HL-60/S4 treated with phorbol 12-myristate 13-acetate at 8.2 ng/mL for 4 days and 3 days (cell line): ENCODE measurements at regions not wholly inside any gene's neighbourhood (a gene's known extent, or its start where the extent isn't known, plus 50 kb on each side); places are given as distances from the start of the nearest gene placed in this dataset.

Source experiments
- in situ Hi-C: fragments of 300-500 bp; cut with MboI; formaldehyde crosslinking; loops from 2 replicates; pipeline ENCODE4 v1.15.0; 2022; ENCODE audit warnings: low sequenced_read_pairs

DNA sequence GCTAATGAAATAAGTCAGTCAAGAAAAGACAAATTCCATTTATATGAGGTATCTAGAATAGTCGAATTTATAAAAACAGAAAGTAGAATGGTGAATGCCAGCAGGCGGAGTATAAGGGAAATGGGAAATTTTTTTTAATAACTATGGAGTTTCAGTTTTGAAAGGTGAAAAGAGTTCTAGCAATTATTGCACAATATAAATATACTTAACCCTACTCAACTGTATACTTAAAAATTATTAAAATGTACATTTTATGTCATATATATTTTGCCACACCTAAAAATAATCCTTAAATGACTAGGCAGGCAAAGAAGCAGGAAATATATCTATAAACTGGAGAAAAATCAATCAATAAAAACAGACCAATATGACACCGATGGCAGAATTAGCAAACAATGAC is 196.5 kb upstream of the UBASH3B start:
- in situ Hi-C loops, result no loop called here

DNA sequence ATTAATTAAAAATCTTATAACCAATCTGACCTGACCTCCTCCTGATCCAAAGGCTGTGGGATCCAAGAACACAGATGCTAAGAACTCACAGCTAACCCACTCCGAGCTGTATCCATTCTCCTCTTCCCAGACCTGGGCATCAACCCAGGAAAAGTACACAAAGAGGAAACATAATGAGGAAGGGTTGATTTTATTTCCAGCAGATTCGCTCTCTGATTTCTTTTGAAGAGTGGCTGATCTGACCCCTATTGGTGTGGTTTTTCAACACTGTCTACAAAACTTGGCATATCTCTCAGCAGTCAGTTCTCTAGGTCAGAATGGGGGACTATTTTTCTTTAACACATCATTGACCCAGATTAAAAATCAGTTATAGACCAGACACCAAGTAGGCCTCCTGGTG is 201.9 kb upstream of the UBASH3B start:
- in situ Hi-C loops, result no loop called here

GRCh38 chr11:122451911-122452310 is 203.6 kb upstream of the UBASH3B start:
- in situ Hi-C loops, result no loop called here

GRCh38 chr11:122441666-122442035 is 213.9 kb upstream of the UBASH3B start:
- in situ Hi-C loops, result no loop called here

GRCh38 chr11:122440811-122441665 is 214.5 kb upstream of the UBASH3B start:
- in situ Hi-C loops, result no loop called here

DNA sequence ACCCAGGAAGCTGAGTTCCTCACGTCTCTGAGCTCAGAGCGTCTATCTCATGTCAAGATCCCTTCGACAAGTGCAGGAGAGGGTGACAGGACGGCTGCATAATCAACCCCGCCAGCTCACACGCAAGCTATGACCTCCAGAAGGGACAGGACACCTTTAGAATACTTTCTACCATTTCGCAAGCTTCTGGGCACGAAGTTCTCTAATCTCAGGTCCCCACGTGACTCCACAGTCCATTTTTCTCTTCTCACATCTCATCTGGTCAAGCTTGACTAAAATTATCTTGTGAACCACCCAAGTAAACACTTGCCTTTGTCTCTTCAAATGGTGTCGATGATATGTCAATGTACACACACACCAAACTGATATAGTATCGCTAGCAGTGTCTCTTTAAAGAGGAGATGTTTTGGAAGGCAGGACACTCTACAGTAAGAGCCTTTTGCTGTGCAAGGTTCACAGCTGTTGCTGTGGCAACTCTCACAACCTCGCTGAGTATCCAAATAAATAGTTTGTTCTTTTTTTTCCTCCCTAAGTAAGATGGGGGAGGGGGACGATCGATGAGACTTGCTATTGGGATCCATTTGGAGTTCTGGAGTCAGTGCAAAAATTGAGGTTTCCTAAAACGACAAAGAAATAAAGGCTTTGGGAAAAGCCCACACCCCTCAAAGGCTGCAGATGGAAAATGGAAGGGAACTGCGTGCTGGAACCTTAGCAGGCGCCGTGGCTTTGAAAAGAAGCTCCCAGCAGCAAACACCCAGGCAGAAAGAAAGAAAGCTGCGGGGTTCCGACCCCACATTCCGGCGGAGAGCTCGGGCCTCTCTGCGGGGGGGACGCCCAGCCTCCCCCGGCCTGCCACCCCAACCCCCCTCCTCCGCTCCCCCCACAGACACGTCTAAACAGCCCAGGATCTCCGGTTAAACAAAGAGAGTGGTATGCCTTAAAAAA is 215.4 kb upstream of the UBASH3B start:
- in situ Hi-C loops, result no loop called here

GRCh38 chr11:122436188-122436555 is 219.3 kb upstream of the UBASH3B start:
- in situ Hi-C loops, result no loop called here

DNA sequence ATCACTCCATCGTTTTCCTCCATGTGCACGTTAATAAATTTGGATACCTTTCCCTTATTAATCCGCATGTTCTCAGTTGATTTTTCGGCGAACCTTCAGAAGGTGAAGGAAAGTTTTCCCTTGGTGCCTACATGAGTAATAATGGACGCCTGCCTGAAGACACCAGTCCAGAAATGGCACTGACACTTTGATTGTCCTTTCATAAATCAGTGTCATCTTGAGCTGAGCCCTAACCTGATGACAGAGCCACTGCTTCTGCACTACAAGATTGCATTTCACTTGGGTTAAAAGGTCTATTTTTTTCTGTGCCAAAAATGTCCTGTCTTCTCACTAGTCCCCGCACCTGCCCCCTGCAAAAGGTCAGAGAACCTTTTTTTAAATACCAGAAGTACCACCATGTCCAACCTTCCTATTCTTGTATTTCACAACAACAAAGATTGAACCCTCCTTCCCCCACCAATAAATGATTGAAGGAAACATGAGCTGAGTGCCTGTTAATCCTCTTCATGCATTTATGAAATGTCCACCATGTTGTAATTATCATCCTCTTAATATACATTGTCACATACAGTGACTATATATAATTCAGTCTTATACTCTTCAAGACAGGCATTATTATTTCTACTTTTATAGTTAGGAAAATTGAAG is 219.9 kb upstream of the UBASH3B start:
- in situ Hi-C loops, result no loop called here

DNA sequence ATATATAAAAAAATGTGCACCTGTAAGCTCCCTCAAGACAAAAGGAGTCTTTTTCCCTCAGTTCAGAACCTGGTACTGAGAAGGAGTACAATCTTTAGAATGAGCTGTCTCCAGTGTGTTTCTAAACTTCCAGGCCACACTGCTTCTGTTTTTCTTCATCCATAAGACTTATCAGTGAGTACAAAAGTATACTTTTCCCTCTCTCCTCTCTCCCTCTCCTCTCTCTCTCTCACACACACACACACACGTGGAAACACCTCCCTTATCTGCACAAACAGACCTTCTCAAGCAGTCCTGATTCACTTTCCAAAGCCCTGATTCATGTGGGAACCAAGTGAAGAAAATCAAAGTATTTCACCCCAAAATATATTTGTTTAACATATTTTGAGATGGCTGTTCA is 220.7 kb upstream of the UBASH3B start:
- in situ Hi-C loops, result no loop called here

DNA sequence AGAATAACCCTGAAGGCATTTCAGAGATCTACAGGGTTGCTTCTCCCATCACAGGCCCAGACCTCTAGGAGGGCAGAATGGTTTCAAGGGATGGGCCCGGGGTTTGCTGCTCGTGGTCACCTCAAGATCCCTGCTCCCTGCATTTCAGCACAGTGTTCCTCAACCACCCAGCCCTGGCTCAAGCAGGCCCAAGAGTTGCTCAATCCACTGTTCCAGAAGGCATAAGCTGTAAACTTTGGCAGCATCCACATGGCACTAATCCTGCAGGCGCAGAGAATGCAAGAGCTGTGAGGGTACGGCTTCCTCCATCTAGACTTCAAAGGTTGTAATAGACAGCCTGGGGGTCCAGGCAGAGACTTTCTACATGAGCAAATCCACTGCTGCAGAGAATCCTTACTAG is 225.0 kb upstream of the UBASH3B start:
- in situ Hi-C loops, result no loop called here

DNA sequence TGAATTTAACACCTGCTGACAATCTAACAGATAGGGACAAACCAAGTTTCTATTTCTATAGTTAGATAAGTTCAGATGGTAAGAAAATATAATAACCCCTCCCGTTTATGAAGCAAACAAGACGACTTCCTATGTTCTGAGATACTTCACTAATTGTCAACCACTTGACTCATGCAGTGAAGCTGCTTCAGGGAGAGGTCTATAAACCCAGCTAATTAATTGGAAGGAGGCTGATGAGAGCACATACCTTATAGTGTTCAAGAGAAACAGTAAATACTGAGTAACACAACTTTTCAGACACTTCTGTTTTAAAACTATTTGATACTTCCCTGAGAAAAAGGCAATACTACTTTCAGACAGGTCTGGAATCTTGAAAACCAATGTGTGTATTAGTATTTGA is 229.4 kb upstream of the UBASH3B start:
- in situ Hi-C loops, result no loop called here

- in situ Hi-C loops, result no loop called here
Measured at GRCh38 chr11:122424636-122425035, 230.9 kb upstream of the UBASH3B start.

- in situ Hi-C loops, result no loop called here
Measured at GRCh38 chr11:122423886-122424285, 231.6 kb upstream of the UBASH3B start.

DNA sequence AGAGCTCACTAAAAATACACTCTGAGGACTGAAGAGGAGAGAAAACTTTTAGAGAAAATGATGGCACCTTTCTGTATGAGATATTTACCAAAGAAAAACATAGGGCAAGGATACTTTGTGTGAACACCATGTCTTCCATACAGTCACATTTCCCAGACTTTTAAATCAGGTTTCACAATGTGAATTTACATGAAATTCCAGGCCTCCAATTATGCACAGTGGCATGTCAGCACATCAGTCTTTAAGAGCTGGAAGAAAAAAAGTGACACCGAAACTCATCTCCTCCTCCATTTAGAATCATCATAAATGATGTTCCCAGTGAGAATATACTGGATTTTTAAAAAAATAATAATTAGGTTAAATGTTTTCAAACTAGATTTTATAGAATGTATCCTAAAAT is 232.2 kb upstream of the UBASH3B start:
- in situ Hi-C loops, result no loop called here

GRCh38 chr11:122422682-122423081 is 232.8 kb upstream of the UBASH3B start:
- in situ Hi-C loops, result no loop called here

DNA sequence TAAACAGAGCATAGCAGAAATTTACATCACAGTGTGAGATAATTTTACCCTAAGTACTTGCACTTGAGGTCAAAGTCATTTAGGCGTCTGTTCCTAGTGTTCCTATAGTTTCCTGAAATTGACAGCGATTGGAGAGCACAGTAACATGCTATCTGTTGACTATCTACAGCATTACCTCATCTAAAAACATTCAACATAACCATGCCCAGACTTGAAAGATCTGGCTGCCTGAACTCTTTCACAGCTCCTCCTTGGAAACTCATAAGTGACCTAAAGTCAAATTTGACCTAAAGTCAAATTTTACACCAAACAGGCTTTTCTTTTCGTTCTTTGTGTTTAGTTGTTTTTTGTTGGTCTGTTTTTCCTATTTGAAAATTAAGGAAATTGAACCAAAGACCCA is 233.8 kb upstream of the UBASH3B start:
- in situ Hi-C loops, result no loop called here

- in situ Hi-C loops, result no loop called here
Measured at GRCh38 chr11:122418032-122418431, 237.5 kb upstream of the UBASH3B start.

DNA sequence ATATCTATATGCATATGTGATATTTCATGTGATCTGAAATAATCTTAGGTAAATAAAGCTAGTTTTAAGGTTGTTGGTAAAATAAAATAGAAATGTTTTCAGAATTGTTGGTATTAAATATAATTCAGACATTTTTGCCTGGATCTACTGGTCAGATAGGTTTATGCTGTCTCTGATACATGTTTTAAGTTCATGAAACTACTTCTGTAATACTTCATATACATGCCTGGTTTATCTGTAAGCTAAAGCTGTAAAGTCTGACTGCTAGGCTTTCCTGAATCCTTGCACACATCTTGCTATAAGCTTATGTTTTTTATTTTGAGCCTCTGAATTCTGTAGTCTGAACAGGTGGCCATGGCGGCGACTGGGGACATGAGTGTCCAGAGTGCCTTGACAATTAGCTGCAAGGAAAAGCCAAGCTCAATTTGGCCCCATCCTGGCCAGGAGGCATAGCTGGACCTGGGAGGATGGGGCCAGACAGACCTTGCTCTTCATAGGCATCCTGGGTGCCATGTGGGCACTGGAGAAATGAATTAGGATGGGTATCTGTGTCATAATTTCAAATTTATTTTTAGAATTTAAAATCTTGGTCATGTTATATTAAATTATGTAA is 241.0 kb upstream of the UBASH3B start:
- in situ Hi-C loops, result no loop called here

GRCh38 chr11:122413677-122414076 is 241.8 kb upstream of the UBASH3B start:
- in situ Hi-C loops, result no loop called here

DNA sequence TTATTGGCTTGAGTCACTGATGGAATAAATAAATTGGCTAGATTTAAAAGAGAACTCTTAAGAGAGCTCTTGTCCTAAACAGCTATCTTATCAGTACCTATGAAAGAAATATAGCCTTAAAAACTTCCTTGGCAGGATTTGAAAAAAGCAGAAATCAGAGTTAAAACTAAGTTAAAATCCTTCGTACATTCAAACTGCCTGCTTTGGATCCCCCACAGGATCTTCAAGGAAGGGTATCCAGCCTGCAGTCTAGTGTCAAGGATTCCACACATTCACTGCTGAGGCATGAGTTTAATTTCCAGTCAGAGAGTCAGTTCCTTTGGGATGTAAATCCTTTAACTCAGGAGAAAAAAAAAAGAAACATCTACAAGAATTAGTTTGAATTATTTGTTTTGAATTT is 242.9 kb upstream of the UBASH3B start:
- in situ Hi-C loops, result no loop called here

DNA sequence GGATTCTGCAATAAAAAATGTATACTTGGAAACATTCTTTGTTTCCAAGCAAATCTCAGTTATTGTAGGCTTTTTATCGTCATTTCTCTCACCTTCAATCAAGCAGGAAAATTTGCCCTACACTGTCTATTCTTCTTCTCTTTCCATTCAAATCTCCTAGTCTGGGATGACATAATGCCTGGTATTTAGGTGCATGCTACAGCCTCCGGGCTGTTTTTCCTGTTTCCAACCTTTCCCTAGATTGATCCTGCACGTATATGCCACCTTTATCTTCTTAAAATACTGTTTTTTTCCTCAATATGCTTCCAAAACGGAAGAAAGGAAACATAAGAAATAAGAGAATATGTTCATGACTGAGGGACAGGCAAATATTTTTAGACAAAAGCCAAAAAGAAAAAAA is 249.1 kb upstream of the UBASH3B start:
- in situ Hi-C loops, result no loop called here
